GM23338 (cell line): ENCODE measurements at regions not wholly inside any gene's neighbourhood (a gene's known extent, or its start where the extent isn't known, plus 50 kb on each side); places are given as distances from the start of the nearest gene placed in this dataset.

Experiments used
- TF ChIP-seq, protein P1 (sequence below), 2 experiments: fragments of 200-600 bp in 1 of 2; sonication (generic) in 1 of 2; conservative IDR thresholded peaks; 2 replicates each; pipeline versions ENCODE4 v1.5.1 to v1.6.1; 2016 to 2017; ENCODE audit warnings: antibody characterized with exemption in 2 of 2, low read depth in 2 of 2, mild to moderate bottlenecking in 2 of 2, moderate library complexity in 1 of 2
- TF ChIP-seq, protein P2 (sequence below): IDR thresholded peaks from one replicate; pipeline ENCODE4 v1.6.1; 2018; ENCODE audit warnings: antibody characterized with exemption; ENCODE audit not compliant: unreplicated experiment
- TF ChIP-seq, protein P3 (sequence below): fragments of 250-450 bp; sonication (Bioruptor Pico); IDR thresholded peaks from 2 replicates; pipeline ENCODE4 v1.5.0; 2020; ENCODE audit warnings: mild to moderate bottlenecking, moderate library complexity

DNA sequence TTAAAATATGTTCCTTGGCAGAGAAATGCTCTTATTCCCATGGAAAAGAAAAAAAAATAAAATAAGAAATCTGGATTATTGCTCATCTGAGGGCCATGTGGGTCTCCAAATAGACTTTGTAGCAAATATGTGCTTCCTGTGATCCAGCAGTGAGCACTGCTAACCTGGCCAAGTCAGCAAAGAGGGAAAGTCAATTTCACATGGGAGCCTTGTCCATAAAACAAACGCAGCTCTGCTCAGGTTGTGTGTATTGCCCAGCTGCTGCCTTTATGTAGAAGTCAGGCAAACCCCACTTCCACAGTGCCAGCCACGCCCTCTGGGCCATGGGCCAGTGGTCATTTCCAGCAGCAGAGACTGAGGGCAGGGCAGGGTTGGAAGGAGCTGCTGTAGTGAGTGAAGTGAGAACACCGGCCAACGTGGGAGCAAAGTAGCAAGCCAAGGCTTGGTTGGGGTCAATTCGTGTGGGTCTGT, 174.3 kb downstream of the LYPLAL1 start (continued):
- TF ChIP-seq, protein P1, sequence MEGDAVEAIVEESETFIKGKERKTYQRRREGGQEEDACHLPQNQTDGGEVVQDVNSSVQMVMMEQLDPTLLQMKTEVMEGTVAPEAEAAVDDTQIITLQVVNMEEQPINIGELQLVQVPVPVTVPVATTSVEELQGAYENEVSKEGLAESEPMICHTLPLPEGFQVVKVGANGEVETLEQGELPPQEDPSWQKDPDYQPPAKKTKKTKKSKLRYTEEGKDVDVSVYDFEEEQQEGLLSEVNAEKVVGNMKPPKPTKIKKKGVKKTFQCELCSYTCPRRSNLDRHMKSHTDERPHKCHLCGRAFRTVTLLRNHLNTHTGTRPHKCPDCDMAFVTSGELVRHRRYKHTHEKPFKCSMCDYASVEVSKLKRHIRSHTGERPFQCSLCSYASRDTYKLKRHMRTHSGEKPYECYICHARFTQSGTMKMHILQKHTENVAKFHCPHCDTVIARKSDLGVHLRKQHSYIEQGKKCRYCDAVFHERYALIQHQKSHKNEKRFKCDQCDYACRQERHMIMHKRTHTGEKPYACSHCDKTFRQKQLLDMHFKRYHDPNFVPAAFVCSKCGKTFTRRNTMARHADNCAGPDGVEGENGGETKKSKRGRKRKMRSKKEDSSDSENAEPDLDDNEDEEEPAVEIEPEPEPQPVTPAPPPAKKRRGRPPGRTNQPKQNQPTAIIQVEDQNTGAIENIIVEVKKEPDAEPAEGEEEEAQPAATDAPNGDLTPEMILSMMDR (conservative IDR thresholded peaks at IDR 0.05; ENCODE audit: low read depth in 2 of 2) = no peak
- TF ChIP-seq, protein P2, sequence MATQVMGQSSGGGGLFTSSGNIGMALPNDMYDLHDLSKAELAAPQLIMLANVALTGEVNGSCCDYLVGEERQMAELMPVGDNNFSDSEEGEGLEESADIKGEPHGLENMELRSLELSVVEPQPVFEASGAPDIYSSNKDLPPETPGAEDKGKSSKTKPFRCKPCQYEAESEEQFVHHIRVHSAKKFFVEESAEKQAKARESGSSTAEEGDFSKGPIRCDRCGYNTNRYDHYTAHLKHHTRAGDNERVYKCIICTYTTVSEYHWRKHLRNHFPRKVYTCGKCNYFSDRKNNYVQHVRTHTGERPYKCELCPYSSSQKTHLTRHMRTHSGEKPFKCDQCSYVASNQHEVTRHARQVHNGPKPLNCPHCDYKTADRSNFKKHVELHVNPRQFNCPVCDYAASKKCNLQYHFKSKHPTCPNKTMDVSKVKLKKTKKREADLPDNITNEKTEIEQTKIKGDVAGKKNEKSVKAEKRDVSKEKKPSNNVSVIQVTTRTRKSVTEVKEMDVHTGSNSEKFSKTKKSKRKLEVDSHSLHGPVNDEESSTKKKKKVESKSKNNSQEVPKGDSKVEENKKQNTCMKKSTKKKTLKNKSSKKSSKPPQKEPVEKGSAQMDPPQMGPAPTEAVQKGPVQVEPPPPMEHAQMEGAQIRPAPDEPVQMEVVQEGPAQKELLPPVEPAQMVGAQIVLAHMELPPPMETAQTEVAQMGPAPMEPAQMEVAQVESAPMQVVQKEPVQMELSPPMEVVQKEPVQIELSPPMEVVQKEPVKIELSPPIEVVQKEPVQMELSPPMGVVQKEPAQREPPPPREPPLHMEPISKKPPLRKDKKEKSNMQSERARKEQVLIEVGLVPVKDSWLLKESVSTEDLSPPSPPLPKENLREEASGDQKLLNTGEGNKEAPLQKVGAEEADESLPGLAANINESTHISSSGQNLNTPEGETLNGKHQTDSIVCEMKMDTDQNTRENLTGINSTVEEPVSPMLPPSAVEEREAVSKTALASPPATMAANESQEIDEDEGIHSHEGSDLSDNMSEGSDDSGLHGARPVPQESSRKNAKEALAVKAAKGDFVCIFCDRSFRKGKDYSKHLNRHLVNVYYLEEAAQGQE = no peak
- TF ChIP-seq, protein P3, sequence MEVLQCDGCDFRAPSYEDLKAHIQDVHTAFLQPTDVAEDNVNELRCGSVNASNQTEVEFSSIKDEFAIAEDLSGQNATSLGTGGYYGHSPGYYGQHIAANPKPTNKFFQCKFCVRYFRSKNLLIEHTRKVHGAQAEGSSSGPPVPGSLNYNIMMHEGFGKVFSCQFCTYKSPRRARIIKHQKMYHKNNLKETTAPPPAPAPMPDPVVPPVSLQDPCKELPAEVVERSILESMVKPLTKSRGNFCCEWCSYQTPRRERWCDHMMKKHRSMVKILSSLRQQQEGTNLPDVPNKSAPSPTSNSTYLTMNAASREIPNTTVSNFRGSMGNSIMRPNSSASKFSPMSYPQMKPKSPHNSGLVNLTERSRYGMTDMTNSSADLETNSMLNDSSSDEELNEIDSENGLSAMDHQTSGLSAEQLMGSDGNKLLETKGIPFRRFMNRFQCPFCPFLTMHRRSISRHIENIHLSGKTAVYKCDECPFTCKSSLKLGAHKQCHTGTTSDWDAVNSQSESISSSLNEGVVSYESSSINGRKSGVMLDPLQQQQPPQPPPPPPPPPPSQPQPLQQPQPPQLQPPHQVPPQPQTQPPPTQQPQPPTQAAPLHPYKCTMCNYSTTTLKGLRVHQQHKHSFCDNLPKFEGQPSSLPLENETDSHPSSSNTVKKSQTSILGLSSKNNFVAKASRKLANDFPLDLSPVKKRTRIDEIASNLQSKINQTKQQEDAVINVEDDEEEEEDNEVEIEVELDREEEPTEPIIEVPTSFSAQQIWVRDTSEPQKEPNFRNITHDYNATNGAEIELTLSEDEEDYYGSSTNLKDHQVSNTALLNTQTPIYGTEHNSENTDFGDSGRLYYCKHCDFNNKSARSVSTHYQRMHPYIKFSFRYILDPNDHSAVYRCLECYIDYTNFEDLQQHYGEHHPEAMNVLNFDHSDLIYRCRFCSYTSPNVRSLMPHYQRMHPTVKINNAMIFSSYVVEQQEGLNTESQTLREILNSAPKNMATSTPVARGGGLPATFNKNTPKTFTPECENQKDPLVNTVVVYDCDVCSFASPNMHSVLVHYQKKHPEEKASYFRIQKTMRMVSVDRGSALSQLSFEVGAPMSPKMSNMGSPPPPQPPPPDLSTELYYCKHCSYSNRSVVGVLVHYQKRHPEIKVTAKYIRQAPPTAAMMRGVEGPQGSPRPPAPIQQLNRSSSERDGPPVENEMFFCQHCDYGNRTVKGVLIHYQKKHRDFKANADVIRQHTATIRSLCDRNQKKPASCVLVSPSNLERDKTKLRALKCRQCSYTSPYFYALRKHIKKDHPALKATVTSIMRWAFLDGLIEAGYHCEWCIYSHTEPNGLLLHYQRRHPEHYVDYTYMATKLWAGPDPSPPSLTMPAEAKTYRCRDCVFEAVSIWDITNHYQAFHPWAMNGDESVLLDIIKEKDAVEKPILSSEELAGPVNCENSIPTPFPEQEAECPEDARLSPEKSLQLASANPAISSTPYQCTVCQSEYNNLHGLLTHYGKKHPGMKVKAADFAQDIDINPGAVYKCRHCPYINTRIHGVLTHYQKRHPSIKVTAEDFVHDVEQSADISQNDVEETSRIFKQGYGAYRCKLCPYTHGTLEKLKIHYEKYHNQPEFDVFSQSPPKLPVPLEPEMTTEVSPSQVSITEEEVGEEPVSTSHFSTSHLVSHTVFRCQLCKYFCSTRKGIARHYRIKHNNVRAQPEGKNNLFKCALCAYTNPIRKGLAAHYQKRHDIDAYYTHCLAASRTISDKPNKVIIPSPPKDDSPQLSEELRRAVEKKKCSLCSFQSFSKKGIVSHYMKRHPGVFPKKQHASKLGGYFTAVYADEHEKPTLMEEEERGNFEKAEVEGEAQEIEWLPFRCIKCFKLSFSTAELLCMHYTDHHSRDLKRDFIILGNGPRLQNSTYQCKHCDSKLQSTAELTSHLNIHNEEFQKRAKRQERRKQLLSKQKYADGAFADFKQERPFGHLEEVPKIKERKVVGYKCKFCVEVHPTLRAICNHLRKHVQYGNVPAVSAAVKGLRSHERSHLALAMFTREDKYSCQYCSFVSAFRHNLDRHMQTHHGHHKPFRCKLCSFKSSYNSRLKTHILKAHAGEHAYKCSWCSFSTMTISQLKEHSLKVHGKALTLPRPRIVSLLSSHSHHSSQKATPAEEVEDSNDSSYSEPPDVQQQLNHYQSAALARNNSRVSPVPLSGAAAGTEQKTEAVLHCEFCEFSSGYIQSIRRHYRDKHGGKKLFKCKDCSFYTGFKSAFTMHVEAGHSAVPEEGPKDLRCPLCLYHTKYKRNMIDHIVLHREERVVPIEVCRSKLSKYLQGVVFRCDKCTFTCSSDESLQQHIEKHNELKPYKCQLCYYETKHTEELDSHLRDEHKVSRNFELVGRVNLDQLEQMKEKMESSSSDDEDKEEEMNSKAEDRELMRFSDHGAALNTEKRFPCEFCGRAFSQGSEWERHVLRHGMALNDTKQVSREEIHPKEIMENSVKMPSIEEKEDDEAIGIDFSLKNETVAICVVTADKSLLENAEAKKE (CRISPR knock-in tag) = no peak
